ENCODE measurements at regions not wholly inside any gene's neighbourhood (a gene's known extent, or its start where the extent isn't known, plus 50 kb on each side); places are given as distances from the start of the nearest gene placed in this dataset.

GRCh38 chr2:12637754-12638153 lies 79.0 kb upstream of the TRIB2 start:
- TF ChIP-seq, protein P1, sequence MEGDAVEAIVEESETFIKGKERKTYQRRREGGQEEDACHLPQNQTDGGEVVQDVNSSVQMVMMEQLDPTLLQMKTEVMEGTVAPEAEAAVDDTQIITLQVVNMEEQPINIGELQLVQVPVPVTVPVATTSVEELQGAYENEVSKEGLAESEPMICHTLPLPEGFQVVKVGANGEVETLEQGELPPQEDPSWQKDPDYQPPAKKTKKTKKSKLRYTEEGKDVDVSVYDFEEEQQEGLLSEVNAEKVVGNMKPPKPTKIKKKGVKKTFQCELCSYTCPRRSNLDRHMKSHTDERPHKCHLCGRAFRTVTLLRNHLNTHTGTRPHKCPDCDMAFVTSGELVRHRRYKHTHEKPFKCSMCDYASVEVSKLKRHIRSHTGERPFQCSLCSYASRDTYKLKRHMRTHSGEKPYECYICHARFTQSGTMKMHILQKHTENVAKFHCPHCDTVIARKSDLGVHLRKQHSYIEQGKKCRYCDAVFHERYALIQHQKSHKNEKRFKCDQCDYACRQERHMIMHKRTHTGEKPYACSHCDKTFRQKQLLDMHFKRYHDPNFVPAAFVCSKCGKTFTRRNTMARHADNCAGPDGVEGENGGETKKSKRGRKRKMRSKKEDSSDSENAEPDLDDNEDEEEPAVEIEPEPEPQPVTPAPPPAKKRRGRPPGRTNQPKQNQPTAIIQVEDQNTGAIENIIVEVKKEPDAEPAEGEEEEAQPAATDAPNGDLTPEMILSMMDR (conservative IDR thresholded peaks at IDR 0.05), result no peak

GRCh38 chr2:12641441-12641840 lies 75.3 kb upstream of the TRIB2 start:
- TF ChIP-seq, protein P1 (conservative IDR thresholded peaks at IDR 0.05), result no peak
- no peak overlapping the region for H3K27ac ChIP-seq

More at GRCh38 chr2:12637754-12638153, 79.0 kb upstream of the TRIB2 start:
- H3K27ac ChIP-seq, result no peak overlapping the region

- TF ChIP-seq, protein P1 (conservative IDR thresholded peaks at IDR 0.05), result no peak
- H3K27ac ChIP-seq, result no peak overlapping the region
Observed at GRCh38 chr2:12642332-12642731, 74.4 kb upstream of the TRIB2 start.

DNA sequence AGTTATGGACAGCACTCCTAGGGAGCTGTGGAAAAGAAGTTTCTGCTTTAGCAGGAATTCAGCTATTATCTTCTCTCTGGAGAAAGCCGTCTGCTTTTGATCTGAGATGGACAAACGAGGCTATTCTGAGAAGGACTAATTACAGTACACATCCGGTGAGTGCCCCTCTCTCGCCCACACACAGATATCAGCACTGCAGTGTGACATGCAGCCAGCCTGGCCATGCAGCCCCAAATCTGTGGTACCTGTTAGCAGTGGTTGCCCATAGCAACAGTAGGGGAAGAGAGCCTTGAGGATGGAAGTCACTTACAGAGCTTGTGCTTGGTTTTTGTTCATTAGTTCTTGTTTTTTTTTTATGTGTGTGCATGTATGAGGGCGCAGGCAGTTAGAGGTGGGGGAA lies 73.9 kb upstream of the TRIB2 start:
- no peak overlapping the region for H3K27ac ChIP-seq
- TF ChIP-seq, protein P1 (conservative IDR thresholded peaks at IDR 0.05), result no peak

GRCh38 chr2:12649602-12650400 lies 66.9 kb upstream of the TRIB2 start:
- TF ChIP-seq, protein P1 (conservative IDR thresholded peaks at IDR 0.05), result no peak
- no peak overlapping the region for H3K27ac ChIP-seq

DNA sequence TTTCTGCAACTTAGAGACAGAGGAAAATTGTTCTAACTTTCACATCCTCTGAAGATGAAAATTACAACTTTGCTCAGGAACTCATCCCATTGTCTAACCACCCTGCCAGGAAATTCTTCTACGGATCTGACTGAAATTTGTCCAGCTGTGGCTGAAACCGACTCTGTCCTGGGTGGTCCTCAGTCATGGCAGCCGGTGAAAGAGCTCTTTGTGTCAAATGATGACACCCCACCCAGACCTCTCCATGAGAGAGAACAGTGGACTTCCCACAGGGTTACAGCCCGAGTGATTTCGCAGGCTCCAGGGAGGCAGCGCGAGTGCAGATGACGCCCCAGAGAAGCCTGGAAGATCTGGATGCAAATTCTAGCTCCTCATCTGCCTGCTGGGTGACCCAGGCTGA lies 65.1 kb upstream of the TRIB2 start:
- TF ChIP-seq, protein P1 (conservative IDR thresholded peaks at IDR 0.05), result no peak
- H3K27ac ChIP-seq, result no peak overlapping the region

- TF ChIP-seq, protein P1 (conservative IDR thresholded peaks at IDR 0.05), result no peak
- no peak overlapping the region for H3K27ac ChIP-seq
Observed at GRCh38 chr2:12652723-12653122, 64.0 kb upstream of the TRIB2 start.
